GM19328 (cell line): ENCODE measurements at regions not wholly inside any gene's neighbourhood (a gene's known extent, or its start where the extent isn't known, plus 50 kb on each side); places are given as distances from the start of the nearest gene placed in this dataset.

ENCODE experiments used
- ATAC-seq: cut with Tn5 transposase; IDR thresholded peaks from one replicate; pipeline ENCODE4 v1.9.1; 2021; ENCODE audit warnings: mild to moderate bottlenecking, moderate library complexity; ENCODE audit not compliant: unreplicated experiment

GRCh38 chr6:147711476-147711875 is 203.0 kb downstream of the SAMD5 start:
- ATAC-seq: no peak

GRCh38 chr6:147712841-147713240 is 204.4 kb downstream of the SAMD5 start:
- no peak for ATAC-seq

- no peak for ATAC-seq
Observed at GRCh38 chr6:147715035-147715434, 206.5 kb downstream of the SAMD5 start.

DNA sequence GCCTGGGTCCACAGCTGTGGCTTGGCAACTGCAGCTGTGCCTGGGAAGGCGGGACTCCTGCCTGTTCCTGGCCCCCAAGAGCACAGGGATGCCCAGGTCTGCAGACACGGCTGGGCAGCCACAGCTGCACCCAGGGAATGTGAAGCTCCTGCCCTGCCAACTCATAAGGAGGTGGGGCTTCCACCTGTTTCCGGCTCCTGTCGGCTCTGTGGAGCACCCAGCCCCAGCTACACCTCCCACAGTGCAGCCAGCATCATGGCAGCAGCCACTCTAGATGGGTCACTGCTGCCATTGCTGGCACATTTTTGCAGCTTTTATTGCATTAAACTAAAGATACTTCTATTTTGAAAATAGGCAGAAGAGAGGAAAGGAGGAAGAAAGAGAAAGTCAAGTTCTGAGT is 207.9 kb downstream of the SAMD5 start:
- no peak for ATAC-seq

DNA sequence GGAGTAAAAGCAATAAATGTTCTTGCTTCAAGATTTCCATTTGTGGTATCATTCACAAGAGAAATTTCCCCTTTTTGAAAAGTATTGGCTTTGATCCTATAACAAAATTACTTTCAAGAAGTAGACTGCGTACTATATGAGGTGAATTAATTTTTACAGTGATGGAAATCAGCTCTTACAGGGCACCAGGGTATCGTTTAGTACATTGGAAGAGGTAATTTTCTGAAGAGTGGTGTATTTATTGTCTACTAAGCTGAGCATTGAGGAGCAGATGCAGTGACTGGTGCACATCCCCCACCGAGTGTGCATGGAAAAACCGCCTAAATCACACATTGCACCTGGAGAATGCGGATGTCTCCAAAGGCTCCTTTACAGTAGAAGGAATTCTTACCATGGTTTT is 209.5 kb downstream of the SAMD5 start:
- no peak for ATAC-seq

- no peak for ATAC-seq
Observed at GRCh38 chr6:147722158-147722557, 213.7 kb downstream of the SAMD5 start.

- ATAC-seq: no peak
Observed at GRCh38 chr6:147724454-147724853, 216.0 kb downstream of the SAMD5 start.

GRCh38 chr6:147726342-147726741 is 217.9 kb downstream of the SAMD5 start:
- no peak for ATAC-seq

GRCh38 chr6:147728903-147729302 is 220.4 kb downstream of the SAMD5 start:
- ATAC-seq: no peak

- ATAC-seq: no peak
Observed at GRCh38 chr6:147733686-147734085, 225.2 kb downstream of the SAMD5 start.

DNA sequence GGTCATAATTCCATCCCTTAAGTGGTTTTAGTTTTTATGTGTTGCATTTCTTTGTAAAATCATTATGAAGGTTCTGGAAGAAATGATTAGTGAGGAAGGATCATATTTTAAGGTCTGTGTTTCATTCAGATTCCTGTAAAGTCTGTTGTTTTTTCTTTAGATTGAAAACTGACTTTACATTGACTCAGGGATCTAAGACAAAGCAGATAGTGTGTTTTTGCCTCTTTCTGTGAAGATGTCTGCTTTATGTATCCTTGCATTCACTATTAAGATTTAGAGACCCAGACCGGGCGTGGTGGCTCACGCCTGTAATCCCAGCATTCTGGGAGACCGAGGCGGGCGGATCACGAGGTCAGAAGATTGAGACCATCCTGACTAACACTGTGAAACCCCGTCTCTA is 225.7 kb downstream of the SAMD5 start:
- no peak for ATAC-seq

- ATAC-seq: no peak
Observed at GRCh38 chr6:147735924-147736323, 227.4 kb downstream of the SAMD5 start.

- no peak for ATAC-seq
Observed at GRCh38 chr6:147737115-147737514, 228.6 kb downstream of the SAMD5 start.

- ATAC-seq: no peak
Observed at GRCh38 chr6:147738099-147738498, 229.6 kb downstream of the SAMD5 start.

- ATAC-seq: no peak
Observed at GRCh38 chr6:147738516-147739162, 230.1 kb downstream of the SAMD5 start.

- ATAC-seq: no peak
Observed at GRCh38 chr6:147740326-147740725, 231.8 kb downstream of the SAMD5 start.

GRCh38 chr6:147740916-147741315 is 232.4 kb downstream of the SAMD5 start:
- ATAC-seq: no peak

GRCh38 chr6:147741389-147741788 is 232.9 kb downstream of the SAMD5 start:
- ATAC-seq: no peak

- no peak for ATAC-seq
Observed at GRCh38 chr6:147742440-147742839, 233.9 kb downstream of the SAMD5 start.

DNA sequence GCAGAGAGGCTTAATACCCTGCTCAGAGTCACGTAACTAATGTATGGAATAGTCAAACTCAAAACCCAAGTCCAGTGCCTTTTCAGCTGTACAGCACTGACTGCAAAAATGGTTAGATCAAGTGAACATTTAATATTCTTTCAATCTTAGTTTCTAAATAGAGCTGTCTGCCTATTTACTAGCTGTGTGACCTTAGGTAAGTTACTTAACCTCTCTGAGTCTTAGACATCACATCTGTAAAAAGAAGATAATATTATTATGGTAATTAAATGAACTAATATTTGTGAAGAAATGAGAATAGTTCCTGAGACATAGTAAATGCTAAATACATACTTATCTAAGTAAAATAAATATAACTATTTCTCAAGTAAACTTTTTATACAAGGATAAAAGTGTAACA is 235.5 kb downstream of the SAMD5 start:
- ATAC-seq: no peak

DNA sequence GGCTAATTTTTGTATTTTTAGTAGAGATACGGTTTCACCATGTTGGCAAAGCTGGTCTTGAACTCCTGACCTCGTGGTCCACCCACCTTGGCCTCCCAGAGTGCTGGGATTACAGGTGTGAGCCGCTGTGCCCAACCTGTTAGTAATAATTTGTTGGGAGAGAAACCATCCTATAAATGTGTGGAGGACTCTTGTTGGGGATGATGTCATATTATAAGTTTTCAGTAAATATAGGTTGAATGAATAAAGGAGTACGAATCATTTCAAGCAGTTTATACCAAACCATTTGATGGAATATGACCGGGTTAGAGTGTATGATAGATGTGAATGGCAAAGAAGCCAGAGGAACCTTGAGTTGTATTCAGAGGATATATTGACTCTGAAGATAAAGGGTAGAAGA is 240.8 kb downstream of the SAMD5 start:
- no peak for ATAC-seq

GRCh38 chr6:147750413-147750812 is 241.9 kb downstream of the SAMD5 start:
- no peak for ATAC-seq

- ATAC-seq: no peak
Observed at GRCh38 chr6:147751232-147751631, 242.7 kb downstream of the SAMD5 start.
